ENCODE measurements at regions not wholly inside any gene's neighbourhood (a gene's known extent, or its start where the extent isn't known, plus 50 kb on each side); places are given as distances from the start of the nearest gene placed in this dataset.

DNA sequence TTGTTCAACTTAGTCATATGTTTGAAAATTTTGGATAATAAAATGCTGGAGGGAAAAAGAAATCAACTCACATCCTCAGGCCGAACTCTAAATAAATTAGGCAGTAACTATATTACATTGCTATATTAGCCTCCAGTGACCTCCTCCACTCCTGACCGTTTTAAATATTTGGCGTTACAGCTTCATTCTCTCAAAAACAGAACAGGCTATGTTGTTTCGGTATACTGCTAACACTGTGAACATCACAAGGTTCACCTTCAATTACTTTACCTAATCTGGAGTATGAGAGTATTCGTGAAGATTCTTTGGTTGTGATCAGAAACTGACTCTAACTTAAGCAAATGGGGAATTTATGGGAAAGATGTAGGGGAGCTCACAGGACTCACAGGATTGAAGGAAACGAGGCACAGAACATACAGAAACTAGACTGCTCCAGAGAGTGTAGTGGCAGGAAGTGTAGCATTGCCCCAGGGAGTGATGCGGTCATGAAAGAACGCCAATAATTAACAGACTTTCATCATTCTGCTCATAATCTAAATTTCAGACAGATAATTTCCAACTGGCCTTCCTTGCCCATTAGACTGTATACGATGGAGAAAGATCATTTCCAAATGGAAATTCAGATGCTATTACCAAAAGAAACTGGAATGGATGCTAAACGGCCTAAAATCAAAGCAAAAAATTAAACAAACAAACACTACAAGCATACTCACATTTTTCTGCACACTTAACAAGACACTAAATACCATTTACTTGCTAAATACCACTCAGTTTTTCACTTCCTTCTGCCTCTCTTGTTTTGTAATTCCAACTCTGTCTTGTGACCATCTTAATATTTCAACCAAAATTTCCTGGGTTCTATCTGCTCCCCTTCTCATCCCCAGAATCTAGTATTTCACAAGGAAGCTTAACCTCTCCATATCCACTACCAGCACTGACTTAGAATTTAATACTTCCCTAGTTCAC lies 110.1 kb upstream of the LPAR1 start:
- H3K4me3 ChIP-seq (ENCODE audit: insufficient read depth, low read depth, low read length): no peak overlapping the region
- DNase-seq: no peak
- H3K27me3 ChIP-seq (ENCODE audit: control insufficient read depth, insufficient read depth, low read length): no peaks in the 10 kb centered on the region
- no peaks in the 10 kb centered on the region for H3K36me3 ChIP-seq (replicated peaks; ENCODE audit: control insufficient read depth, insufficient read depth, low read length)

DNA sequence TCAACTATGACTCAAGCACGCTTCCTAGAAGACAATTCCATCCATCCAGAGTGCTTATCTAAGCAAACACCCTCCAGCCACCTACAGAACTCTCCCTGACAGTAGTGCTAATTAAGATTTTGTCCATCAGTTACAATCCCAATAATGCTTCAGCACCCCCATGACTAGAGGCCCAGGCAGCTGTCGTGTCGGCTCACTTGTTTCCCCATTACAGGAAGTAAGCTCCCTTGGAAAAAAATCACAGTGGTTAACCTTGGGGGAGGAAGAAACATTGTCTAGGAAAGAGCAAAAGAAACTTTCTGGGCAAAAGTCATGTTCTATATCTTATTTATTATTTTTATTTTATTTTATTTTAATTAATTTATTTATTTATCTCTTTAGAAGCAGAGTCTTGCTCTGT lies 108.8 kb upstream of the LPAR1 start:
- Histone ChIP-seq H3K36me3 (replicated peaks; ENCODE audit: control insufficient read depth, insufficient read depth, low read length) (no peaks in the 10 kb centered on the region), H3K27me3 (ENCODE audit: control insufficient read depth, insufficient read depth, low read length) (no peaks in the 10 kb centered on the region), H3K4me3 (ENCODE audit: insufficient read depth, low read depth, low read length) (no peak overlapping the region)
- DNase-seq: no peak

DNA sequence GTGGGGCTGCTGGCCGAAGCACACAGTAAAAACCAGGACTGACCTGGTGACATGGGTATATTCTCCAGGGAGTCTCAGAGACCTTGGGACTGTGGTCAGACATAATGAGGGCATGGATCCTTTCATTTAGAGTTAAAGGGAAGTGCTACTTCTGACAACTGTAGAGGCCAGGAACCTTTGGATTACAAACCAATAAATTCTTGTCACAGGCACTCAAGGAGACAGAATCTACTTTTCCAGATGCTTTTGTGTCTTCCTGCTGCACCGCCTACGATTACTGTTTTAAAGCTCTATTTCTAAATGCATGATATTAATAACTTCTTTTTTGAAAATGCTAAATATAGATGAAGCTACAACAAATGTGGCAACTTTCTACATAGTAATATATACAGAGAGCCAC lies 106.5 kb upstream of the LPAR1 start:
- Histone ChIP-seq H3K27me3 (ENCODE audit: control insufficient read depth, insufficient read depth, low read length) (no peaks in the 10 kb centered on the region), H3K36me3 (replicated peaks; ENCODE audit: control insufficient read depth, insufficient read depth, low read length) (no peaks in the 10 kb centered on the region), H3K4me3 (ENCODE audit: insufficient read depth, low read depth, low read length) (no peak overlapping the region)
- DNase-seq: no peak

DNA sequence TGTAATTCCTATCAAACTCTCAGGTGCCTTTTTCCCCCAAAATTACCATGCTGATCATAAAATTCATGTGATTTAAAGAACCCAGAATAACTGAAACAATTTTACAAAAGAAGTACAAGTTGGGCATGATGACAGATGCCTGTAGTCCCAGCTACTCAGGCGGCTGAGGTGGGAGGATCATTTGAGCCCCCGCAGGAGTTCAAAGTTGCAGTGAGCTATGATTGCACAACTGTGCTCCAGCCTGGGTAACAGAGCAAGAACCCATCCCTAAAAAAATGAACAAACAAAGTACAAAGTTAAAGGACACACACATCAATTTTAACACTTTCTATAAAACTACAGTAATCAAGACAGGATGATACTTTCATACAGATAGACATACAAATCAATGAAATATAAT lies 97.9 kb upstream of the LPAR1 start:
- H3K36me3 ChIP-seq (replicated peaks; ENCODE audit: control insufficient read depth, insufficient read depth, low read length): no peaks in the 10 kb centered on the region
- no peaks in the 10 kb centered on the region for H3K27me3 ChIP-seq (ENCODE audit: control insufficient read depth, insufficient read depth, low read length)
- DNase-seq: no peak
- H3K4me3 ChIP-seq (ENCODE audit: insufficient read depth, low read depth, low read length): no peak overlapping the region

DNA sequence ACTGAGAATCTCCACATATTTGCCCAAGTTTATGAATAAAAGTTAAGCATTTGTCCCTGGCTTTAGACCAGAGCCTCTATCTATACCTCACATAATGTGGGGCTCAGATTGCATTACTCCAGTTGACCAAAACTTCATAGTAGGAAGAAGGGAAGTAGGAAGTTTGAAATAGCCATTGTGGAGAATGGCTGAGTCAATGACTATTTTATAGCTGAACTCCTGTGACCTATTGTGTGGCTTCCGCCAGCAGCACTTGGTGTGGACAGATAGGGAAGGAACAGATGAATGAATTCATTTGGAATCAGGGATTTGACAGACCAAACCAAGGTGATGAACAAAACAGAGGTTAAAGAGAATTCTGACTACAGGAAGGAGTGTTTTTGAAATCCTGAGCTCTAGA lies 92.9 kb upstream of the LPAR1 start:
- H3K27me3 ChIP-seq (ENCODE audit: control insufficient read depth, insufficient read depth, low read length): no peaks in the 10 kb centered on the region
- no peak for DNase-seq
- H3K4me3 ChIP-seq (ENCODE audit: insufficient read depth, low read depth, low read length): no peak overlapping the region
- no peaks in the 10 kb centered on the region for H3K36me3 ChIP-seq (replicated peaks; ENCODE audit: control insufficient read depth, insufficient read depth, low read length)

DNA sequence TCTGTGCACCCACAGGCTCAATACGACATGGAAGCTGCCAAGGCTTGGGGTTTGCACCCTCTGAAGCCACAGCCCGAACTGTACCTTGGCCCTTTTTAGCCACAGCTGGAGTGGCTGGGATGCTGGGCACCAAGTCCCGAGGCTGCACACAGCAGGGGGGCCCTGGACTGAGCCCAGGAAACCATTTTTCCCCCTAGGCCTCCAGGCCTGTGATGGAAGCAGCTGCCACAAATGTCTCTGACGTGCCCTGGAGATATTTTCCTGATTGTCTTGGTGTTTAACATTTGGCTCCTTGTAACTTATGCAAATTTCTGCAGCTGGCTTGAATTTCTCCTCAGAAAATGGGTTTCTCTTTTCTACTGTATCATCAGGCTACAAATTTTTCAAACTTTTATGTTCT lies 82.3 kb upstream of the LPAR1 start:
- Histone ChIP-seq H3K4me3 (ENCODE audit: insufficient read depth, low read depth, low read length) (no peak overlapping the region), H3K27me3 (ENCODE audit: control insufficient read depth, insufficient read depth, low read length) (no peaks in the 10 kb centered on the region), H3K36me3 (replicated peaks; ENCODE audit: control insufficient read depth, insufficient read depth, low read length) (no peaks in the 10 kb centered on the region)
- no peak for DNase-seq

DNA sequence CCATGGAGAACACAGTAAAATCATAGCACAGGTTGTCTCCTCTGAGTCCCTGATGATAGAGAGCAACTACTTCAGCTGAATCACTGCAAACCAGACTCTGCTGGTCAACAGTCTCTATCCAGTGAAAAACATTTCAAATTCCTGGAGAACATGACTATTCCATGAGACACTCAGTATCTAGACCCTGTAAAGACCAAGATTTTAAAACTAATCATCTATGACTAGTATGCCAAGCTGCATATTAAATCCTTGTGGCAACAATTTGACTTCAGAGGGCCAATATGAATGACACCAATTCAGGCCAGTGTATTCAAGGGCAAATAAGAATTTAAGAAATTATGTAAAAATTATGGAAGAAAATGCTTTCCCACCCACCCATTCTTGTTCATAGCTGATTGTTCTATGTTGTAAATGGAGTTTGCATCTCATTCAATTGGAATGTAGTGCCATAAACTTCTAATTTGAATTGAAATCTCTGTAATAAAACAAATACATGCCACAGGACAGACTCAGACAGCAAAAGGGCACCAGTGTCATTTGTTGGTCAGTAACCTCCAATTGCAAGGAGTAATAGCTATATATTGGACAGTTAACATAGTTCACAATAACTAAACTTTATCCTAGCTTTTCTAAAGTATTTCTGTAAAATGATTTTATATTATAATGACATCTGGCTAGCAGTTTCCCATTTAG lies 80.1 kb upstream of the LPAR1 start:
- Histone ChIP-seq H3K4me3 (ENCODE audit: insufficient read depth, low read depth, low read length) (no peak overlapping the region), H3K27me3 (ENCODE audit: control insufficient read depth, insufficient read depth, low read length) (no peaks in the 10 kb centered on the region), H3K36me3 (replicated peaks; ENCODE audit: control insufficient read depth, insufficient read depth, low read length) (no peaks in the 10 kb centered on the region)
- DNase-seq: no peak

DNA sequence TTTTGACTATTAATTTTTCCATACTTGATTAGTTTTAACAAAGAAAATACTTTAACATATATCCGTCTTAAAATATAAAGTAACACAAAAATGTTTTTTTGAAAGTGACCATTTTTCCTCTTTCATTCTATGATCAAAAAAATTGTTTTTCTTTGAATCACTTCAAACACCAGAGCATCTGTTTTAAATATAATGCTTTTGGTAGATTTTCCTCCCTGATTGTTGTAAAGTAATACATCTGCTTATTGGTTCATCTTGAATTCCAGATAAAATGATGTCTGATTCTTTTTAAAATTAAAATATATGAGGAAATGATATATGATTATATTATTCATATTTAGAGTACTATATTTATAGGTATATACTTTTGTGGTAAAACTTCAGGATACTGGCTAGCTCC lies 76.2 kb upstream of the LPAR1 start:
- Histone ChIP-seq H3K27me3 (ENCODE audit: control insufficient read depth, insufficient read depth, low read length) (no peaks in the 10 kb centered on the region), H3K4me3 (ENCODE audit: insufficient read depth, low read depth, low read length) (no peak overlapping the region), H3K36me3 (replicated peaks; ENCODE audit: control insufficient read depth, insufficient read depth, low read length) (no peaks in the 10 kb centered on the region)
- DNase-seq: no peak

DNA sequence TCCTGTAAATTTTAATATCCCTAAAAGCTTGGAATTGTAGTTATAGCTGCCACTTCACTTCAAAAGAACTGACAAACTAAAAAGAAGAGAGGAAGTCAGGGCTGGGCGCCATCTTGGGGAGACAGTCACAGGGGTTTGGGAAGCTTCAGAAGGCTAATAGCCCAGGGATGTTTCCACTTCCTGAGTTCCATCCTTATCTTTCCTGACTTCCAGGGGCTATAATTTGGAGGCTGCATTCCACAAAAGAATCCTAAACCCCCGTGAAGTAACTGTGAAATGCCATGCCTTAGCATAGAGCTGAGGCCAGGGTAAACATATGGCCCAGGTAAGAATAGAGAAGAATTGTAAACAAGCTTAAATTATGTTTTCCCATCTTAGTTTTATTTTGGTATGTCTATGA lies 75.4 kb upstream of the LPAR1 start:
- no peaks in the 10 kb centered on the region for H3K27me3 ChIP-seq (ENCODE audit: control insufficient read depth, insufficient read depth, low read length)
- H3K4me3 ChIP-seq (ENCODE audit: insufficient read depth, low read depth, low read length): no peak overlapping the region
- no peak for DNase-seq
- H3K36me3 ChIP-seq (replicated peaks; ENCODE audit: control insufficient read depth, insufficient read depth, low read length): no peaks in the 10 kb centered on the region

DNA sequence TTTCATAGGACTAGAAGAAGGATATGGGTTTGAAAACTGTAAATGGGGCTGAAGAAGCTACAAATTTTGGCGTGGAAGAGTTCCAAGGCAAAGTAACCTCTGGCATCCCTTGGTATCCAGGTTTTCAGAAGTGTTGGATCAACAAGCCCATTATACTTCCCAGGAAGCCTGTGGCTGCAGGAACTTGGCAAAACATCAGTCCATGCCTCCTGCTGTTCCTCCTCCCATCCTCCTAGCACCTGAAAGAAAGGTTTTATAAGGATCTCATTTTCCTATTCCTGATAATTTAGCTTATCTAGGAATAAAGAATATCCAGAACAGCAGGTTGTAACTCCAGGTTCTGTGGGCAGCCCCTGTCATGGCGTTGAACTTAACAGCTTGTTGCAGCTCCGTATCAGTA lies 72.5 kb upstream of the LPAR1 start:
- no peak for DNase-seq
- Histone ChIP-seq H3K36me3 (replicated peaks; ENCODE audit: control insufficient read depth, insufficient read depth, low read length) (no peaks in the 10 kb centered on the region), H3K4me3 (ENCODE audit: insufficient read depth, low read depth, low read length) (no peak overlapping the region), H3K27me3 (ENCODE audit: control insufficient read depth, insufficient read depth, low read length) (no peaks in the 10 kb centered on the region; the same call in 1 of the 2 replicates)

DNA sequence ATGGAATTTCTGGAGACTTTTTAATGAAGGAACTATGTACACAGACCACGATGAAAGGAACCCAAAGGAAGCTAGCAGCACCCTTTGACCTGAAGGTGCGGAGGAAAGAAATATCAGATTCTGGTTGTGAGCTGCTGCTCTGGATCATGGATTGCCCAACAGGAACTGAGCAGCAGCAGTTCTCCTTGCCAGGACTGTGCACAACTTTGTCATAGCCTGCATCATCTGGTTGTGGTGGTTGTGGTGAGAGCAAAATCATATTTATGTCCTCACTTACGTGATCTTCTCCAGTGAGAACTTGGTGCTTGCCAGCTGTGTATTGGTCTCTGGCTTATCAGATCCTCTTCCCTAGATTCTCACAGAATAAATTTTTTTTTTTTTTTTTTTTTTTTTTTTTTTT lies 70.7 kb upstream of the LPAR1 start:
- no peak for DNase-seq
- no peak overlapping the region for H3K4me3 ChIP-seq (ENCODE audit: insufficient read depth, low read depth, low read length)
- H3K36me3 ChIP-seq (replicated peaks; ENCODE audit: control insufficient read depth, insufficient read depth, low read length): no peaks in the 10 kb centered on the region
- H3K27me3 ChIP-seq (ENCODE audit: control insufficient read depth, insufficient read depth, low read length): no peaks in the 10 kb centered on the region; the same call in 1 of the 2 replicates

DNA sequence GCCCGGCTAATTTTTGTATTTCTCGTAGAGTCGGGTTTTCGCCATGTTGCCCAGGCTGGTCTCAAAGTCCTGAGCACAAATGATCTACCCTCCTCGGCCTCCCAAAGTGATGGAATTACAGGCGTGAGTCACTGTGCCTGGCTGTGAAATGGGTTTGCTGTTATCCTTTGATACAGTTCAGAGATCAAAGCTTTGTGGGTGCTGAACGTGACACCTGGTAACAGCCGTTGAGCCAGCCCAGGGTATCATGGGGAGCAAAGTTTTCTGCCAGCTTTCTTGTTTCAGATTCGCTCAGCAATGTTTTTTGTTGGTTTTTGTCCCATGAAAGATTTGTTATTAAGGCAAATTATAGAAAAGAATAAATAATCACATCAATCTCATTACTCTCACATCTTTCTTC lies 68.9 kb upstream of the LPAR1 start:
- Histone ChIP-seq H3K27me3 (ENCODE audit: control insufficient read depth, insufficient read depth, low read length) (no peaks in the 10 kb centered on the region; the same call in 1 of the 2 replicates), H3K4me3 (ENCODE audit: insufficient read depth, low read depth, low read length) (no peak overlapping the region), H3K36me3 (replicated peaks; ENCODE audit: control insufficient read depth, insufficient read depth, low read length) (no peaks in the 10 kb centered on the region)
- DNase-seq: no peak

DNA sequence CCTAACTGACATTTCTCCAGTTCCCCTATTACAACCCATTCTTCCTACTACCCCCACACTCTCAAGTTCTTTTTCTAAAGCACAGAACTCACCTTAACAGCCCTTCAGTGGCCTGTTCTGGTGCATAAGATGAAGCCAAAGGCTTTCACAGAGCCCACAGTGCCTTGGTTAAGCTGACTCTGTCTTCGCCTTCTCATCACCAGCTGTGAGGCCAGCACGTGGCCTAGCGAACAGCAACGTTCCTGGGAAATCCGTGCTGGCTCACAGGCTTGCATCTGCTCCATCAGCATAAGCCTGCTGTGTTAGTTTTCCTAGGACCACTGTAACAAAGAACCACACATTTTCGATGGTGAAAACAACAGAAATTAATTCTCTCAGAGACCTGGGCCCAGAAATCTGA lies 67.9 kb upstream of the LPAR1 start:
- Histone ChIP-seq H3K27me3 (ENCODE audit: control insufficient read depth, insufficient read depth, low read length) (no peaks in the 10 kb centered on the region; the same call in 1 of the 2 replicates), H3K36me3 (replicated peaks; ENCODE audit: control insufficient read depth, insufficient read depth, low read length) (no peaks in the 10 kb centered on the region), H3K4me3 (ENCODE audit: insufficient read depth, low read depth, low read length) (no peak overlapping the region)
- no peak for DNase-seq

DNA sequence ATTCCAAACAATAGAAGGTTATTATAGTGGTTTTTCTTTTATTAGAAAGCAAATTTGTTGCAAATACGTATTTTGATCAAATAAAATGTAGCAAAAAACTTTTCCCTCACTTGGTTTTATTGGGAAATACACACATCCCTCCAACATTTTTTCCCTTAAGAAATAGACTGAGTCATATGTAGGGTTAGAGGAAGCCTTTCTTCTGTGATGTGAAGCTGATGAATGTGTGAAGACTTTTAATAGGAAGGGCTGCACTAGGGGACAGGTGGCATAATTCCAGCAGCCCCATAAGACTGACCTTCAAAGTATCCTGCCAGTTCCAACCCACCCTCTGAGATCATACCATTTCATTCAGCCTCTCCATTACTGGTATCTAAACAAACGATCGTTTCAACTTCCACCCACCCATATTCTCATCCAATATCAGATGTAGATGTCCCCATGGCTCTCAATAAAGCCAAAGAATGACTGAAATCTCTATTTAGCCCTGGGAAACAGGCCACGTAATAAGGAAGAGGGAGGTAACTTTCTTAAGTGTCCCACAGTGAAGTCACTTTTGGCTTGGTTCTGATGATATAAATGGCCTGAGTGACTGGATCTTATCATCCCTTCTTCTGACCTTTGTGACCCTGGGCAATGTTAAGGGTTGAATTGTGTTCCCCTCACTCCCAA lies 64.7 kb upstream of the LPAR1 start:
- H3K36me3 ChIP-seq (replicated peaks; ENCODE audit: control insufficient read depth, insufficient read depth, low read length): no peaks in the 10 kb centered on the region
- H3K27me3 ChIP-seq (ENCODE audit: control insufficient read depth, insufficient read depth, low read length): no peaks in the 10 kb centered on the region; the same call in 1 of the 2 replicates
- H3K4me3 ChIP-seq (ENCODE audit: insufficient read depth, low read depth, low read length): no peak overlapping the region
- DNase-seq: no peak
